GM12801 (cell line): ENCODE measurements at regions not wholly inside any gene's neighbourhood (a gene's known extent, or its start where the extent isn't known, plus 50 kb on each side); places are given as distances from the start of the nearest gene placed in this dataset.

Experiments used
- TF ChIP-seq, protein P1 (sequence below): IDR thresholded peaks from one replicate; pipeline ENCODE4 v1.5.1; 2011; ENCODE audit warnings: control low read depth; ENCODE audit not compliant: insufficient read length; ENCODE audit errors: extremely low read depth

DNA sequence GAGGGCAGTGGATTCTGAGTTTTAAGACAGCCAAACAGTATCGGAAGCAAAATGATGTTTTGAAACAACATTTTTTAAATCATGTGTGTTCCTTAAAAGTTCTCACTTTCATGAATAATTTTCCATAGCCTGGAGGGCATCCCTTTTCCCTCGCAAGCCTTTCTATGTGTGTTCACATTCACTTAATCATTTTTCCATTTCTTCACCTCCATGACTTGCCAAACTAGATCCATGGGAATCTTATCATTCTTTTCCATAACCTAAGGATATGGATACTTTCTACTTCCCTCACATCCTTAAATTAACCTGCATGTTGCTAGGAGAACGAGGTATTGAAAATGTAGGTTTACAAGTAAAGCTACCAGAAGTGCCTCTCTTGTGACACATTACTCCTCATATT, 94.2 kb upstream of the NPVF start:
- TF ChIP-seq, protein P1, sequence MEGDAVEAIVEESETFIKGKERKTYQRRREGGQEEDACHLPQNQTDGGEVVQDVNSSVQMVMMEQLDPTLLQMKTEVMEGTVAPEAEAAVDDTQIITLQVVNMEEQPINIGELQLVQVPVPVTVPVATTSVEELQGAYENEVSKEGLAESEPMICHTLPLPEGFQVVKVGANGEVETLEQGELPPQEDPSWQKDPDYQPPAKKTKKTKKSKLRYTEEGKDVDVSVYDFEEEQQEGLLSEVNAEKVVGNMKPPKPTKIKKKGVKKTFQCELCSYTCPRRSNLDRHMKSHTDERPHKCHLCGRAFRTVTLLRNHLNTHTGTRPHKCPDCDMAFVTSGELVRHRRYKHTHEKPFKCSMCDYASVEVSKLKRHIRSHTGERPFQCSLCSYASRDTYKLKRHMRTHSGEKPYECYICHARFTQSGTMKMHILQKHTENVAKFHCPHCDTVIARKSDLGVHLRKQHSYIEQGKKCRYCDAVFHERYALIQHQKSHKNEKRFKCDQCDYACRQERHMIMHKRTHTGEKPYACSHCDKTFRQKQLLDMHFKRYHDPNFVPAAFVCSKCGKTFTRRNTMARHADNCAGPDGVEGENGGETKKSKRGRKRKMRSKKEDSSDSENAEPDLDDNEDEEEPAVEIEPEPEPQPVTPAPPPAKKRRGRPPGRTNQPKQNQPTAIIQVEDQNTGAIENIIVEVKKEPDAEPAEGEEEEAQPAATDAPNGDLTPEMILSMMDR = no peak

- TF ChIP-seq, protein P1 = no peak
These were observed 97.0 kb upstream of the NPVF start for GRCh38 chr7:25325186-25325757.

DNA sequence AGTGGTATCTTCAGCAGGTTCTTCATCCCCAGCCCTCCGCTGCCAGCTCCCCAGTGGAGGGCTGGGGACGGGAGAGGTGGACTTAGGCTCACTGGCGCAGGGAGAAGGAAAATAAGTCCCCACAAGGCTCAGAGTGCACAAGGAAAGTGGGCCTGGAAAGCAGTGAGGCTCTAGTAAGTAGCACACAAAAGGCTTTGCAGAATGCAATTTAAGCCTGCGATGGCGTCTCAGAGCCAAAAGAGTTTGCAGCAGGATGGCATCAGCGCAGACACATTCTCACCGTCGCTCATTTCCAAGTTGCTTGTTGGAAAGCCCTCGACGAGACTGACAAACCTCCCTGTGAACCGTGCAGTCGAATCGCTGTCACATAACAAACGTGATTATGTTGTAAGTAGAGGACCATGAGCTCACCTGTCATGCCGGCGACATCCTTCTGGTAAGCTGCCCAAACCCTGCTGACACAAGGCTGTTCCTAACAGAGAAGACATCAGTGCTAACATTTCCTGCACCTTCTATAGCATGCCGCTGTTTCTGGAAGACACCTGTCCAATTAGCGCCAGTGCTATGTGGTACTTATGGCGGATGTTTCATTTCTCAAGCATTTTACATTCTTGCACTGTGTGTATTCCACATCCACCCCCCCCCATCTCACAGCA, 98.3 kb upstream of the NPVF start:
- TF ChIP-seq, protein P1 = no peak

DNA sequence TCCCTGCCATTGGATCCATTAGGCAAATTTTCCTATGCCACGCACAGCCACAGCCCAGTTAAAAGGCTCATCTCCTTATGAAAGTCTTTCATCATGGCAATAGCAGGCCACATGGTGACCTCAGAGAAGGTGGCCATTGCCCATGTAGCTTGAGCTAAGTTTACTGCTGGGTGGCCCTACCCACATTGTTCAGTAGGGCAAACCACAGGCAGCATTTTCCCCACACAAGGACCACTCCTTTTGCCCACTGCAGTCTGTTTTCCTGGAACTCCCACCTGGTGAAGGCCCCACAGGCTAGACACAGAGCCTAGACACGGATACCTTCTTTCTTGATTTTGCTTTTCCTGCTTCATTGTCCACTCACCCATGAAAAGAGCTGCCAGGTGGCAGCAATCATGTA, 101.5 kb upstream of the NPVF start:
- TF ChIP-seq, protein P1 = no peak

- TF ChIP-seq, protein P1 = no peak
These were observed 105.1 kb upstream of the NPVF start for GRCh38 chr7:25333296-25333928.

- TF ChIP-seq, protein P1 = no peak
These were observed 119.2 kb upstream of the NPVF start for GRCh38 chr7:25347360-25348066.

GRCh38 chr7:25348104-25348503, 119.8 kb upstream of the NPVF start:
- TF ChIP-seq, protein P1 = no peak
